GM21390 (cell line): ENCODE measurements at regions not wholly inside any gene's neighbourhood (a gene's known extent, or its start where the extent isn't known, plus 50 kb on each side); places are given as distances from the start of the nearest gene placed in this dataset.

ENCODE experiments used
- ATAC-seq: cut with Tn5 transposase; IDR thresholded peaks from one replicate; pipeline ENCODE4 v1.9.1; 2021; ENCODE audit not compliant: unreplicated experiment

GRCh38 chr2:183283209-183283608 is 159.0 kb downstream of the NUP35 start:
- no peak for ATAC-seq

GRCh38 chr2:183284606-183285005 is 160.4 kb downstream of the NUP35 start:
- ATAC-seq, result no peak

DNA sequence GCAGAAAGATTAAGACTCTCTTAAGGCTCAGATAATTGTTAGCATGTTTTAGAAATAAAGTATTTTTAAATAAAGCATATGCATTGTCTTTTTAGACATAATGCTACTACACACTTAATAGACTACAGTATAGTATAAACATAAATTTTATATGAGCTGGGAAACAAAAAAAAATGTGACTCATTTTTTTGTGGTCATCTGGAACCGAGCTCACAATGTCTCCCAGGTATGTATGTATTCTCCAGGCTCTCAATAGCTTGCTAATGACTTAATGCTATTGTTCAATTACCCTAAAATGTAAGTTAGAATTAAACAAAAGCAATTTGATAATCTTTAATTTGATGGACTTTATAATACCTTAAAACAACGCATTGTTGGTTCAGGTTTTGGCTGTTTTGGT is 167.2 kb downstream of the NUP35 start:
- ATAC-seq, result no peak

- ATAC-seq, result no peak
Observed at GRCh38 chr2:183292028-183292427, 167.8 kb downstream of the NUP35 start.

- no peak for ATAC-seq
Observed at GRCh38 chr2:183339311-183339710, 215.1 kb downstream of the NUP35 start.

DNA sequence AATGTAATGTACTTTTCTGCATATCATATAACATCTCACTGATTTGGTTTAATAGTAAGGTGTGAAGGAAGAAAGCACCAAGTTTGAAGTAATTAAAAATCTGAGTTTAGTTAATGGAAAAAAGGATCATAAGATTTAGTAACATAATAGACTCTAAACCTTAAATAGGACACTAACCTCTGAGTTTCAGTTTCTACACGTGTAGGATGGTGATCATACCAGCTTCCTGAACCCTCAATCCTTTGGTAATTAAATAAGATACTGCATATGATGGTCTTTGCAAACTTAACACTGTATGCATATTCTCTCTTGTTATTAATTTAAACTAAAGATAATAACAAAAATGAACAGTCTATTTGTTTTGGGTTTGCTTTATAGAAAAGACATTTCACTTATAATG is 216.8 kb downstream of the NUP35 start:
- no peak for ATAC-seq

DNA sequence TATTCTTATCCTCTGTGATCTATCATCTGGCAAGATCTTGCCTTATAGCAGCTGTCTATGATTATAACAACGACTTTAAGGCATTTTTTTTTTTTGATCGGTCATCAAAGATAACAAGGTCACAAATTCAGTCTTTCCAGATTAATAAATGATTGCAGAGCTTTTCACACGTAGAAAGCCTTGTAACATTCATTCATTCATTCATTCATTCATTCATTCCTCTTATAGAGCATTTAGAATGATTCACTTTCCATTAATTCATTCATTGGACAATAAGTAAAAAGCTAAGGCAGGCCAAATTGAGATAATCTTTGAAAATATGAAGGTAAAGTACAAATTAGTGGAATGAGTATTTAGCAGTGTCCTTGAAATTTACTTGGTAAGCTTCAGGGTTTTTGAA is 223.7 kb downstream of the NUP35 start:
- ATAC-seq, result no peak

DNA sequence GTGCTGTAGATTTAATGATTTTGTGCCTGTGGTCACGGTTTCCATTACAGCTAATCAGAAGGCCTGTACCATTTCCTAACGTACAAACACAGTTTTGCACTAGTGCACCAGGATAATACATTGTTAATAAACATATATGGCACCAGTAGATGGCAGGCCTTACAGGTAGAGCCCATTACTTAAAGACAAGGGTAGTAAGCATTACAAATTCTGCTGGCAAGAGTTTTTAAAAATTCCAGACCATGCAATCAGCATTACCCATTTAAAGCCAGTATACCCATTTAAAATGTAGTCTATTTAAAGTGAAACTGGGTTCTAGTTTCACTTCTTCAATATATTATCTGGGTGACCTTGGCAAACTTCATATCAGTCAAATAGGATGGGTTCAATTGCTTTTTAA is 224.2 kb downstream of the NUP35 start:
- peak; percentile 73 for ATAC-seq

DNA sequence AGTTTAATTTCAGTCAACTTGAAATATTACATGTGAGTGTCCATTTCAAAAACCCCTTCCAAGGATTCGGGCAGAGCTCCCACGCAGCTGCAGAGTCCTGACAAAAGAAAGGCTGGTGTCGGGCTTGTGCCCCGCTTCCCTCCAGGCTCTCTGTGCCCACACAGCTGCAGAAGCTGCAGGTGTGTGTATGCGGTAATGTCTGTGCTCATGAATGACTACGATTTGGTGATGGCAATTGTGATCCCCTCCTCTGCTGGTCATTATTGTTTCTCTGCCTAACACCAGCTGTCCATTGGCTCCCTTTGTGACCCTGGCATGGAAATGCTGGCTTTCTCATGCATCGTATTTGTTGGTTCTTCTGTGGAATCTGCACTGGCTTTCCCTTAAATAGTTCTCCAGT is 224.8 kb downstream of the NUP35 start:
- ATAC-seq, result no peak

GRCh38 chr2:183359867-183360266 is 235.6 kb downstream of the NUP35 start:
- ATAC-seq, result no peak

DNA sequence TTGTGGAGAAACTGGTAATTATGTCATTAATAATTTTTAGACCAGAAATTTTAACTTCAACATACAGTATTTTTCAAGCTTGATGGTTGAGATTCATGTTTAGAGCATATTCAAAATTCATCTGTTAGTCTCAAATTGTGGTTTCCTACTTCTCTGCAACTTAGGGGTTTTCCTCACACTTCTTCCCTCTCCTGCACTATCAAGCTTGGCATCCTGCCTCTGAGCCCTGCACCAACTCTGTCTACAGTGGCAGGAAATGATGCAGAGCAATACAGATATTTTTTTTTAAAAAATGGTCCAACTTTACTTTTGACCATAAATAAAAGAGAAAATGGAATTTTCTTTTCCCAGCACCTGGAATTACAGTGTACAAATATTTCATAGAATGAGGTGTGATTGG is 247.3 kb downstream of the NUP35 start:
- ATAC-seq, result no peak

GRCh38 chr2:183375821-183376220 is 251.6 kb downstream of the NUP35 start:
- ATAC-seq, result no peak

DNA sequence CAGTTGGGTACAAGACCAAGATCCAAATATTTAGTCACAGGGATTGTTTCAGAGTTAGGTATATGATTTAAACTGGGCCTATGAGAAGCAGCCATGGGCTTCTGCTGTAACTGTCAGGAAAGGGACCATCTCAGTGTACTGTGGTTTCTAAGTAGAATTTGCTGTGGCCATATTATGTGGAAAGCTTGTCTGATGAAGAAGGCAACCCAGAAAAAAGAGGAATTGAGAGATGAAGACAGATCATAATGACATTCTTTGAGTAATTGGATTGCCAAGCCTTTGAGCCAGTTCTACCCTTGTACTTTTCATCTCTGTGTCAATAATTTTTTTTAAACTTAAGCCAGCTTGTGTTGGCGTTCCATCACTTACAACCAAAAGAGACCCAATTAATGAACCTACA is 259.6 kb downstream of the NUP35 start:
- no peak for ATAC-seq

DNA sequence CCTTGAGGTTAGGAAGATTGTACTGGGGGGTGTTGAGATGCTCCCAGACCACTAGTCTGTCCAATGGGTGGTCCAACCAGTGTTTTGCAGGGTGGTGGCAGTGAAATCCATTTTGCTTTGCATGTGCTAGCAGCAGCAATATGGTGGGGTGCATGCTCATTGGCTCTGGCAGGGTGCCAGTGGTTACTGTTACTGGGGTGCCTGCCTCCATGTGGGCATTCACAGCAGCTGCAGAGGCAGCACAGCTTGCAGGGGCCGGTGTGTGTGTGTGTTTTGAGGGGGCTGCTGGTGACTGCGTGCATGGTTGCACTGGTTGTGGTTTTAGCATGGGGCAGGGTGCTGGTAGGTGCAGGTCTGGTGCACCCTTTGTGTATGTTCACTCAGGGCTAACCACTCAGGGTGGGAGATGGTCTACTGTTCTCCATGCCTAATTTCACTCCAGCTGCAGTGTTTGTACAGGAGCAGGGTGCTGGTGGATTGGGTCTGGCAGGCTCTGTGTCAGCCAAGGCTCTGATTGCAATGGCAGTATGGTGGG is 265.4 kb downstream of the NUP35 start:
- no peak for ATAC-seq

- no peak for ATAC-seq
Observed at GRCh38 chr2:183390109-183390508, 265.9 kb downstream of the NUP35 start.

- no peak for ATAC-seq
Observed at GRCh38 chr2:183404392-183404791, 280.1 kb downstream of the NUP35 start.

DNA sequence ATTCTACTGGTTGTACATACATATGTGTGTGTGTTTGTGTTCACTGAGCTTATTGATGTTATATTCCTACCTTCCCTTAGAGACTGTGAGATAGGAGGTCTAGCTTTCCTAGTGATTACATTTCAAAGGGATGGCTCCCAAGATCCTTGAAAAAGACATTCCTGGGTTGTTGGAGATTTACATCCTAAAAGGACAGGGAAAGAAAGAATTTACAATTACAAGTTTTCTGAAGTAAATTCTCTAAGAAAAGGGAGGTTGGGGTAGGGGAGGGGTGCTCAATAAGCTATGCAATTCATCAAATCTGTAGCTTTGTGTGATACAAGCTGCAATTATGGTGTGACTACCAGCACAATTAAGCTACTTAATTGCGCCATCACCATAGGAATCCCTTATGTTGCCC is 284.3 kb downstream of the NUP35 start:
- no peak for ATAC-seq

GRCh38 chr2:183409662-183410061 is 285.4 kb downstream of the NUP35 start:
- no peak for ATAC-seq

DNA sequence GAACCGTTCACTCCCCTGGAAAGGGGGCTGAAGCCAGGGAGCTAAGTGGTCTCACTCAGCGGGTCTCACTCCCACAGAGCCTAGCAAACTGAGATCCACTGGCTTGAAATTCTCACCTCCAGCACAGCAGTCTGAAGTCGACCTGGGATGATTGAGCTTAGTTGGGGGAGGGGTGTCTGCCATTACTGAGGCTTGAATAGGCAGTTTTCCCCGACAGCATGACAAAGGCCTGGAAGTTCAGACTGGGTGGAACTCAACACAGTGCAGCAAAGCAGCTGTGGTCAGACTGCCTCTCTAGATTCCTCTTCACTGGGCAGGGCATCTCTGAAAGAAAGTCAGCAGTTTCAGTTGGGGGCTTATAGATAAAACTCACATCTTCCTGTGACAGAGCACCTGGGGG is 292.5 kb downstream of the NUP35 start:
- ATAC-seq, result no peak

GRCh38 chr2:183426825-183427224 is 302.6 kb downstream of the NUP35 start:
- no peak for ATAC-seq

- ATAC-seq, result no peak
Observed at GRCh38 chr2:183427558-183427957, 303.3 kb downstream of the NUP35 start.

DNA sequence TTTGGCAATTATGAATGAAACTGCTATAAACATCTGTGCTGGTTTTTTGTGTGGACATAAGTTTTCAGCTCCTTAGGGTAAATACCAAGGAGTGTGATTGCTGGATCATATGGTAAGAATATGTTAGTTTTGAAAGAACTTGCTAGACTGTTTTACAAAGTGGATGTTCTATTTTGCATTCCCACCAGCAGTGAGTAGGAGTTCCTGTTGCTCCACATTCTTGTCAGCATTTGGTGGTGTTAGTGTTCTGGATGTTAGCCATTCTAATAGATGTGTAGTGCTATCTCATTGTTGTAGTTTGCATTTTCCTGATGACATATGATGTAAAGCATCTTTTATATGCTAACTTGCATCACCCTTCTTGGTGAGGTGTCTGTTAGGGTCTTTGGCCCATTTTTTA is 304.6 kb downstream of the NUP35 start:
- no peak for ATAC-seq

- ATAC-seq, result no peak
Observed at GRCh38 chr2:183438541-183438940, 314.3 kb downstream of the NUP35 start.

- no peak for ATAC-seq
Observed at GRCh38 chr2:183455056-183455455, 330.8 kb downstream of the NUP35 start.
